Aorta (tissue), 5 donors: ENCODE measurements at regions not wholly inside any gene's neighbourhood (a gene's known extent, or its start where the extent isn't known, plus 50 kb on each side); places are given as distances from the start of the nearest gene placed in this dataset.
"Not testable (repeated sequence)": the region's sequence is repeated elsewhere in the genome, so short reads cannot be mapped to it uniquely, and the experiment has no call there.

ENCODE experiments used
- ATAC-seq: fragments of 200-7000 bp; cut with Tn5 transposase; one replicate; pipeline ENCODE4 v1.9.1; 2022; ENCODE audit warnings: moderate library complexity; ENCODE audit not compliant: low FRiP score
- DNase-seq, 2 donors: peaks; one replicate each; pipeline ENCODE4 v3.0.0-alpha.2; 2020
- H3K27ac ChIP-seq, 2 donors: one replicate each; pipeline ENCODE4 v1.5.1; 2013; ENCODE audit warnings: low read length in 2 of 2, mild to moderate bottlenecking in 2 of 2, moderate library complexity in 2 of 2, control low read depth in 1 of 2, inconsistent platforms in 1 of 2, low read depth in 1 of 2
- H3K27me3 ChIP-seq, 2 donors: one replicate each; pipeline ENCODE4 v1.6.1; 2013; ENCODE audit warnings: control low read depth in 1 of 2, low read length in 1 of 2, mild to moderate bottlenecking in 1 of 2, moderate library complexity in 1 of 2; ENCODE audit not compliant: insufficient read depth in 2 of 2, control insufficient read depth in 1 of 2
- H3K36me3 ChIP-seq, 2 donors: one replicate each; pipeline ENCODE4 v1.6.1; 2013; ENCODE audit warnings: control low read depth in 1 of 2, low read length in 1 of 2, mild to moderate bottlenecking in 1 of 2; ENCODE audit not compliant: insufficient read depth in 2 of 2, control insufficient read depth in 1 of 2
- H3K4me1 ChIP-seq, 2 donors: one replicate each; pipeline ENCODE4 v1.6.1; 2013; ENCODE audit warnings: low read length in 2 of 2, control low read depth in 1 of 2, mild to moderate bottlenecking in 1 of 2, moderate library complexity in 1 of 2; ENCODE audit not compliant: insufficient read depth in 2 of 2, control insufficient read depth in 1 of 2
- H3K4me3 ChIP-seq, 2 donors: one replicate each; pipeline ENCODE4 v1.5.1; 2013; ENCODE audit warnings: low read length in 2 of 2, control low read depth in 1 of 2, mild to moderate bottlenecking in 1 of 2
- H3K9me3 ChIP-seq: one replicate; pipeline ENCODE4 v1.6.1; 2013; ENCODE audit warnings: mild to moderate bottlenecking, low read length; ENCODE audit not compliant: control insufficient read depth
- WGBS, 2 donors: extraction: QIAGEN DNeasy Blood & Tissue Kit; methylation state at CpG; one replicate each; pipeline ENCODE4 v1.1.7; 2013; 5-methylcytosine and 5-hydroxymethylcytosine counted together
- intact Hi-C, 2 donors: fragments of 100-400 bp; cut with DNase I; formaldehyde crosslinking; loops; one replicate each; pipeline versions ENCODE4 v1.14.2 to v1.15.0; 2022
- donor health status: healthy with polysubstance abuse.
- donor health status: Bipolar disorder and iron deficiency.
- donor health status: DM: no; HTN: no; CAD: no.
- donor health status: DM: no; HTN: no; CAD: no.
- donor health status: DM: yes; HTN: yes; CAD: no.

DNA sequence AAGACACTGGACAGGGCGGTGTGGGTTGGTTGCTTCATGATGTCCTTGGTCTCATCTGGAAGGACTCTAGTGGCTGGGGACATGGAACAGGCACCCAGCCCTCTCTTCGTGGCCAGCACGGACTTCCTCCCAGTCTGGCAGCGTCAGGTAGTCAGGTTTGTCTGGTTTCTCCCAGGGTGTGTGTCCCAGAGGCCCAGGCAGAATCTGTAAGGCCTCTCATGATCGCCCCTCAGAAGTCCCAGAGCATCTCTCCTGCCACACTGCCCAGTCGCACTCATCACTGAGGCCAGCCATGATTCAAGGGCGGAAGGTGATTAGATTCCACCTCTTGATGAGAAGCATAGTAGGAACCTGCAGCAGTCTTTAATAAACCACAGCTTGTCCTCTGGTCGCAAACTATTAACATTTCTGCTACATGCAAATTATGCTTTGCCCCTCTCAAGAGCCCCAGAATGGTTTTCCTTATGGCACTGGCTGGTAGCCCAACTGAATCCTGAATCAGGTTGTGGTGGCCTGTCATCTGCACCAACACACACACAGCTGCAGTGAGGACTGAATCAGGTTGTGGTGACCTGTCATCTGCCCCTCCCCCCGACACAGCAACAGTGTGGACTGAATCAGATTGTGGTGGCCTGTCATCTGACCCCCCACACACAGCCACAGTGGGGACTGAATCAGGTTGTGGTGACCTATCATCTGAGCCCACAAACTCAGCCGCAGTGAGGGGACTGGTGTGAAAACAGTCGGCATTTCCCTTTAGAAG, 1742.9 kb upstream of the TPTE start:
- intact Hi-C loops, H3K27ac ChIP-seq, H3K36me3 ChIP-seq, H3K4me3 ChIP-seq, H3K4me1 ChIP-seq, DNase-seq, H3K9me3 ChIP-seq, ATAC-seq, H3K27me3 ChIP-seq: not testable (repeated sequence)
- WGBS, 2 donors = 55 to 56% methylated on average over 10 to 11 of the region's 11 CpGs

DNA sequence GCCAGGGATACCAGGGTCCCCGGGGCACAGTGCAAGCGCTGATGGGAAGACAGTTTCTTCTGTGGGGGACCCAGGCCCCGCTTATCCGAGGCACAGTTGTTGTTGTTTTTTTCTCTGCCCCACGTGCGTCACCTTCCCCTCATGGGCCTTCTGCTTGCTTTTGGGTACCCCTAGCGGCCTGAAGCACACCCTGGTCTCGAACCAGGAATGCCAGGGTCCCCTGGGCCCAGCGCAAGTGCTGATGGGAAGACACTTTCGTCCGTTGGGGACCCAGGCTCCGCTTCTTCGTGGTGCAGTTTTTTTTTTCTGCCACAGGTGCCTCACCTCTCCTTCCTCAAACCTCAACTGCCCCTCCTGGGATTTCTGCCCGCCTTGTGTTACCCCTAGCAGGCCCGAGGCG, 1708.5 kb upstream of the TPTE start:
- H3K9me3 ChIP-seq, H3K27ac ChIP-seq, intact Hi-C loops, H3K4me3 ChIP-seq, DNase-seq, ATAC-seq, H3K4me1 ChIP-seq, H3K27me3 ChIP-seq, H3K36me3 ChIP-seq: not testable (repeated sequence)
- 66 to 69% methylated on average over 9 to 14 of the region's 16 CpGs for WGBS, 2 donors

DNA sequence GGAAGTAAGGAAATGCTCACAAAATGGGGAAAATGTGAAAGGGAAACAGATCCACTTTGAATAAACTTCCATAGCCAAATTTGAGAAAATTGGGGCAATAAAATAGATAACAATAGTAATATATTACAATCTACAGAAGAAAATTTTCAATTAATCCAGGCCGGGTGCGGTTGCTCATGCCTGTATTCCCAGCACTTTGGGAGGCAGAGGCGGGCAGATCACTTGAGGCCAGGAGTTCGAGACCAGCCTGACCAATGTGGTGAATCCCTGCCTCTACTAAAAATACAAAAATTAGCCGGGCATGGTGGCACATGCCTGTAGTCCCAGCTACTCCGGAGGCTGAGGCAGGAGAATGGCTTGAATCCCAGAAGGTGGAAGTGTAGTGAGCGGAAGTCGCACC, 1687.1 kb upstream of the TPTE start:
- H3K27me3 ChIP-seq, H3K27ac ChIP-seq, H3K4me1 ChIP-seq, H3K9me3 ChIP-seq, H3K36me3 ChIP-seq, intact Hi-C loops, H3K4me3 ChIP-seq, ATAC-seq: not testable (repeated sequence)
- peak in 1 of 2 donors; percentile 60 for DNase-seq
- WGBS, 2 donors = 64 to 66% methylated on average over 8 of the region's 8 CpGs
